ENCODE measurements at regions not wholly inside any gene's neighbourhood (a gene's known extent, or its start where the extent isn't known, plus 50 kb on each side); places are given as distances from the start of the nearest gene placed in this dataset.

GRCh38 chrX:20472620-20473258, 206.0 kb upstream of the RPS6KA3 start:
- no peak for DNase-seq (ENCODE audit: low read depth)

GRCh38 chrX:20472148-20472547, 205.4 kb upstream of the RPS6KA3 start:
- no peak for DNase-seq (ENCODE audit: low read depth)

- no peak for DNase-seq (ENCODE audit: low read depth)
Measured at GRCh38 chrX:20471483-20471882, 204.8 kb upstream of the RPS6KA3 start.

- DNase-seq (ENCODE audit: low read depth): no peak
Measured at GRCh38 chrX:20463296-20464075, 196.8 kb upstream of the RPS6KA3 start.

- DNase-seq (ENCODE audit: low read depth): no peak
Measured at GRCh38 chrX:20461576-20461975, 194.9 kb upstream of the RPS6KA3 start.

- no peak for DNase-seq (ENCODE audit: low read depth)
Measured at GRCh38 chrX:20461002-20461401, 194.3 kb upstream of the RPS6KA3 start.

- no peak for DNase-seq (ENCODE audit: low read depth)
Measured at GRCh38 chrX:20459410-20460350, 193.0 kb upstream of the RPS6KA3 start.

GRCh38 chrX:20456971-20457370, 190.3 kb upstream of the RPS6KA3 start:
- no peak for DNase-seq (ENCODE audit: low read depth)

- no peak for DNase-seq (ENCODE audit: low read depth)
Measured at GRCh38 chrX:20455001-20455400, 188.3 kb upstream of the RPS6KA3 start.

- no peak for DNase-seq (ENCODE audit: low read depth)
Measured at GRCh38 chrX:20454117-20454516, 187.4 kb upstream of the RPS6KA3 start.

GRCh38 chrX:20452487-20452886, 185.8 kb upstream of the RPS6KA3 start:
- no peak for DNase-seq (ENCODE audit: low read depth)

GRCh38 chrX:20451929-20452328, 185.2 kb upstream of the RPS6KA3 start:
- DNase-seq (ENCODE audit: low read depth): no peak

- DNase-seq (ENCODE audit: low read depth): no peak
Measured at GRCh38 chrX:20445109-20445508, 178.4 kb upstream of the RPS6KA3 start.

GRCh38 chrX:20442597-20442996, 175.9 kb upstream of the RPS6KA3 start:
- peak; percentile 60 for DNase-seq (ENCODE audit: low read depth)

- DNase-seq (ENCODE audit: low read depth): no peak
Measured at GRCh38 chrX:20441123-20441522, 174.4 kb upstream of the RPS6KA3 start.

- no peak for DNase-seq (ENCODE audit: low read depth)
Measured at GRCh38 chrX:20438871-20439526, 172.3 kb upstream of the RPS6KA3 start.

- DNase-seq (ENCODE audit: low read depth): no peak
Measured at GRCh38 chrX:20437683-20438082, 171.0 kb upstream of the RPS6KA3 start.

- no peak for DNase-seq (ENCODE audit: low read depth)
Measured at GRCh38 chrX:20435913-20436312, 169.2 kb upstream of the RPS6KA3 start.

- DNase-seq (ENCODE audit: low read depth): no peak
Measured at GRCh38 chrX:20434986-20435385, 168.3 kb upstream of the RPS6KA3 start.

- DNase-seq (ENCODE audit: low read depth): no peak
Measured at GRCh38 chrX:20433388-20433775, 166.7 kb upstream of the RPS6KA3 start.

GRCh38 chrX:20432746-20433387, 166.2 kb upstream of the RPS6KA3 start:
- DNase-seq (ENCODE audit: low read depth): no peak

GRCh38 chrX:20432048-20432447, 165.3 kb upstream of the RPS6KA3 start:
- no peak for DNase-seq (ENCODE audit: low read depth)
